H9 (cell line): ENCODE measurements at regions not wholly inside any gene's neighbourhood (a gene's known extent, or its start where the extent isn't known, plus 50 kb on each side); places are given as distances from the start of the nearest gene placed in this dataset.

Source experiments
- DNase-seq: peaks from one replicate; pipeline ENCODE4 v3.0.0-alpha.2; 2017
- H2AFZ ChIP-seq: one replicate; pipeline ENCODE4 v1.6.1; 2013; ENCODE audit warnings: mild to moderate bottlenecking, low read length, control low read depth, moderate library complexity
- H2AK5ac ChIP-seq: 2 replicates; pipeline ENCODE4 v1.6.1; 2013; ENCODE audit warnings: low read length, control low read depth, mixed read lengths; ENCODE audit not compliant: insufficient read length
- H2BK120ac ChIP-seq: one replicate; pipeline ENCODE4 v1.6.1; 2013; ENCODE audit warnings: low read depth, mild to moderate bottlenecking, low read length, control low read depth, inconsistent platforms; ENCODE audit not compliant: poor library complexity, severe bottlenecking
- H2BK12ac ChIP-seq: 2 replicates; pipeline ENCODE4 v1.6.1; 2013; ENCODE audit warnings: low read length, control low read depth, mixed read lengths, low read depth; ENCODE audit not compliant: insufficient read length
- H2BK15ac ChIP-seq: 2 replicates; pipeline ENCODE4 v1.6.1; 2013; ENCODE audit warnings: low read depth, low read length, control low read depth
- H2BK20ac ChIP-seq: one replicate; pipeline ENCODE4 v1.6.1; 2013; ENCODE audit warnings: low read depth, mild to moderate bottlenecking, low read length, control low read depth, inconsistent platforms; ENCODE audit not compliant: poor library complexity, severe bottlenecking
- H2BK5ac ChIP-seq: 2 replicates; pipeline ENCODE4 v1.6.1; 2013; ENCODE audit warnings: low read length, control low read depth, mixed read lengths; ENCODE audit not compliant: insufficient read length
- H3K14ac ChIP-seq: 2 replicates; pipeline ENCODE4 v1.6.1; 2013; ENCODE audit warnings: low read length, control low read depth; ENCODE audit not compliant: insufficient read depth
- H3K18ac ChIP-seq: 2 replicates; pipeline ENCODE4 v1.6.1; 2013; ENCODE audit warnings: low read depth, mild to moderate bottlenecking, mixed read lengths, low read length, control low read depth; ENCODE audit not compliant: insufficient read length
- H3K23ac ChIP-seq: 2 replicates; pipeline ENCODE4 v1.6.1; 2013; ENCODE audit warnings: low read length, control low read depth, mixed read lengths, low read depth; ENCODE audit not compliant: insufficient read length
- H3K23me2 ChIP-seq: 2 replicates; pipeline ENCODE4 v1.6.1; 2013; ENCODE audit warnings: low read depth, mild to moderate bottlenecking, mixed read lengths, low read length, control low read depth; ENCODE audit not compliant: insufficient read length, poor library complexity, severe bottlenecking
- H3K27ac ChIP-seq: 2 replicates; pipeline ENCODE4 v1.5.1; 2013; ENCODE audit warnings: low read length, control low read depth, mixed read lengths, low read depth; ENCODE audit not compliant: insufficient read length
- H3K27me3 ChIP-seq: 2 replicates; pipeline ENCODE4 v1.6.1; 2013; ENCODE audit warnings: low read length, control low read depth, inconsistent platforms; ENCODE audit not compliant: insufficient read depth
- H3K4ac ChIP-seq: 2 replicates; pipeline ENCODE4 v1.6.1; 2013; ENCODE audit warnings: low read depth, mild to moderate bottlenecking, control low read depth, inconsistent platforms, low read length, moderate library complexity
- H3K4me1 ChIP-seq: 2 replicates; pipeline ENCODE4 v1.6.1; 2013; ENCODE audit warnings: low read length, control low read depth, inconsistent platforms; ENCODE audit not compliant: insufficient read depth
- H3K4me2 ChIP-seq: 2 replicates; pipeline ENCODE4 v1.6.1; 2013; ENCODE audit warnings: low read length, control low read depth, mixed read lengths; ENCODE audit not compliant: insufficient read length, insufficient read depth
- H3K56ac ChIP-seq: 2 replicates; pipeline ENCODE4 v1.6.1; 2013; ENCODE audit warnings: low read depth, mild to moderate bottlenecking, mixed read lengths, low read length, control low read depth; ENCODE audit not compliant: insufficient read length
- H3K79me1 ChIP-seq: 2 replicates; pipeline ENCODE4 v1.6.1; 2013; ENCODE audit warnings: low read depth, mild to moderate bottlenecking, moderate library complexity, low read length, control low read depth, inconsistent platforms; ENCODE audit not compliant: insufficient read depth, poor library complexity, severe bottlenecking
- H3K79me2 ChIP-seq: 2 replicates; pipeline ENCODE4 v1.6.1; 2013; ENCODE audit warnings: low read length, control low read depth, inconsistent platforms; ENCODE audit not compliant: insufficient read depth
- H3K9ac ChIP-seq: 2 replicates; pipeline ENCODE4 v1.6.1; 2013; ENCODE audit warnings: low read length, control low read depth, mixed read lengths; ENCODE audit not compliant: insufficient read length; ENCODE audit errors: extremely low read depth
- H3K9me3 ChIP-seq: one replicate; pipeline ENCODE4 v1.6.1; 2013; ENCODE audit warnings: low read depth, low read length, inconsistent platforms; ENCODE audit not compliant: control insufficient read depth
- H3T11ph ChIP-seq: one replicate; pipeline ENCODE4 v1.6.1; 2013; ENCODE audit warnings: mild to moderate bottlenecking, low read length, control low read depth, inconsistent platforms
- H4K20me1 ChIP-seq: one replicate; pipeline ENCODE4 v1.6.1; 2013; ENCODE audit not compliant: control insufficient read depth, insufficient read length, insufficient read depth
- H4K5ac ChIP-seq: 2 replicates; pipeline ENCODE4 v1.6.1; 2013; ENCODE audit warnings: low read depth, mild to moderate bottlenecking, mixed read lengths, low read length, control low read depth; ENCODE audit not compliant: insufficient read length
- H4K8ac ChIP-seq: replicated peaks from 2 replicates; pipeline ENCODE4 v1.6.1; 2013; ENCODE audit warnings: low read length, control low read depth, mixed read lengths, low read depth; ENCODE audit not compliant: insufficient read length
- H4K91ac ChIP-seq: 2 replicates; pipeline ENCODE4 v1.6.1; 2013; ENCODE audit warnings: low read depth, mild to moderate bottlenecking, moderate library complexity, mixed read lengths, low read length, control low read depth; ENCODE audit not compliant: insufficient read length
- H3K27ac Mint-ChIP-seq, 3 experiments: 2 replicates in 2 of 3; 3 replicates in 1 of 3; pipeline ENCODE4 v1.8.0; 2020 to 2021; ENCODE audit warnings: mixed read lengths in 3 of 3, mild to moderate bottlenecking in 1 of 3, moderate library complexity in 1 of 3
- H3K27me3 Mint-ChIP-seq: 2 replicates; pipeline ENCODE4 v1.8.0; 2021; ENCODE audit warnings: low read depth, mild to moderate bottlenecking, moderate library complexity, mixed read lengths
- H3K36me3 Mint-ChIP-seq, 3 experiments: 2 replicates in 2 of 3; 3 replicates in 1 of 3; pipeline ENCODE4 v1.8.0; 2020 to 2021; ENCODE audit warnings: low read depth in 3 of 3, mixed read lengths in 3 of 3; ENCODE audit not compliant: insufficient read depth in 1 of 3
- H3K4me1 Mint-ChIP-seq, 2 experiments: 2 replicates each; pipeline ENCODE4 v1.8.0; 2020; ENCODE audit warnings: mixed read lengths in 2 of 2
- H3K4me3 Mint-ChIP-seq, 2 experiments: 2 replicates in 1 of 2; 3 replicates in 1 of 2; pipeline ENCODE4 v1.8.0; 2020 to 2021; ENCODE audit warnings: mild to moderate bottlenecking in 2 of 2, mixed read lengths in 2 of 2, moderate library complexity in 1 of 2
- H3K9me3 Mint-ChIP-seq, 2 experiments: 2 replicates in 1 of 2; 3 replicates in 1 of 2; pipeline ENCODE4 v1.8.0; 2020; ENCODE audit warnings: mild to moderate bottlenecking in 2 of 2, mixed read lengths in 2 of 2, moderate library complexity in 1 of 2
- WGBS: extraction: QIAGEN DNeasy Blood & Tissue Kit; methylation state at CpG from one replicate; pipeline ENCODE4 v1.1.7; 2013; ENCODE audit warnings: missing lambda C conversion rate, low lambda C conversion rate, mixed read lengths; ENCODE audit not compliant: insufficient read length; ENCODE audit errors: extremely low coverage; 5-methylcytosine and 5-hydroxymethylcytosine counted together
- TF ChIP-seq, protein P1 (sequence below): fragments of 200-600 bp; sonication (generic); conservative IDR thresholded peaks from 3 replicates; pipeline ENCODE4 v1.8.0; 2021; ENCODE audit warnings: antibody characterized with exemption, mild to moderate bottlenecking

DNA sequence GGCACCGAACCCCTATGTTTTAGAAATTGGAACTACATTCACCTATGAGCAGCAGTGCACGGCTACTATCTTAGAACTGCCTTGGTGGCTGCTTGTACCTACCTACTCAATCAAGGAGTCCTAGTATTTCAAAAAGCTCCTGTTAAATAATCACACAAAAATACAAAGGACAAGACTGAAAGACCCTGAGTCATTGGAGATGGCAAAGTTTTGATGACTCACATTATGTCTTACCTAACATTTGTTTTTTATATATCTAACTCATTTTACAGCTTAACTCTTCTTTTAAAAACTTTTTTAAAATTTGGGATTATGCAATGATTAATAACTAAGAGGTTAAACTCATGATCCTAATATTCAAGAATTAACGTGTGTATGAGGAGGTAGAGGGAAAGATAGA lies 1206.0 kb upstream of the TMPRSS15 start:
- Mint-ChIP-seq H3K36me3 (no peaks in the 10 kb centered on the region; a peak in 1 of 7 replicates), H3K4me1 (peaks cover 27 to 30% of the 10 kb centered on the region in 2 experiments), H3K27ac (no peak overlapping the region), H3K9me3 (no peaks in the 10 kb centered on the region), H3K27me3 (no peaks in the 10 kb centered on the region), H3K4me3 (no peak overlapping the region)
- H3K27ac ChIP-seq: no peak overlapping the region
- no peak for DNase-seq
- H3K4ac ChIP-seq: no peak overlapping the region
- H3K79me2 ChIP-seq: no peaks in the 10 kb centered on the region
- no peak overlapping the region for H4K8ac ChIP-seq
- H2BK20ac ChIP-seq: no peak overlapping the region
- H3K23ac ChIP-seq: no peak overlapping the region
- H3T11ph ChIP-seq: no peak overlapping the region
- H2BK15ac ChIP-seq: no peak overlapping the region
- no peak overlapping the region for H4K91ac ChIP-seq
- no peak overlapping the region for H2BK5ac ChIP-seq
- no peaks in the 10 kb centered on the region for H3K79me1 ChIP-seq
- H3K9ac ChIP-seq: no peak overlapping the region
- no peaks in the 10 kb centered on the region for H4K20me1 ChIP-seq
- no peak overlapping the region for H3K56ac ChIP-seq
- no peak overlapping the region for H4K5ac ChIP-seq
- H3K23me2 ChIP-seq: no peaks in the 10 kb centered on the region
- no peaks in the 10 kb centered on the region for H3K27me3 ChIP-seq
- no peak overlapping the region for H3K14ac ChIP-seq
- no CpG with 5 or more reads among the region's 3 CpGs for WGBS
- no peak overlapping the region for H2BK12ac ChIP-seq
- no peak overlapping the region for H2AK5ac ChIP-seq
- no peak overlapping the region for H2BK120ac ChIP-seq
- H3K18ac ChIP-seq: no peak overlapping the region
- peaks cover 5% of the 10 kb centered on the region; the same call in 1 of the 2 replicates for H3K4me1 ChIP-seq
- H3K4me2 ChIP-seq: no peak overlapping the region
- TF ChIP-seq, protein P1, sequence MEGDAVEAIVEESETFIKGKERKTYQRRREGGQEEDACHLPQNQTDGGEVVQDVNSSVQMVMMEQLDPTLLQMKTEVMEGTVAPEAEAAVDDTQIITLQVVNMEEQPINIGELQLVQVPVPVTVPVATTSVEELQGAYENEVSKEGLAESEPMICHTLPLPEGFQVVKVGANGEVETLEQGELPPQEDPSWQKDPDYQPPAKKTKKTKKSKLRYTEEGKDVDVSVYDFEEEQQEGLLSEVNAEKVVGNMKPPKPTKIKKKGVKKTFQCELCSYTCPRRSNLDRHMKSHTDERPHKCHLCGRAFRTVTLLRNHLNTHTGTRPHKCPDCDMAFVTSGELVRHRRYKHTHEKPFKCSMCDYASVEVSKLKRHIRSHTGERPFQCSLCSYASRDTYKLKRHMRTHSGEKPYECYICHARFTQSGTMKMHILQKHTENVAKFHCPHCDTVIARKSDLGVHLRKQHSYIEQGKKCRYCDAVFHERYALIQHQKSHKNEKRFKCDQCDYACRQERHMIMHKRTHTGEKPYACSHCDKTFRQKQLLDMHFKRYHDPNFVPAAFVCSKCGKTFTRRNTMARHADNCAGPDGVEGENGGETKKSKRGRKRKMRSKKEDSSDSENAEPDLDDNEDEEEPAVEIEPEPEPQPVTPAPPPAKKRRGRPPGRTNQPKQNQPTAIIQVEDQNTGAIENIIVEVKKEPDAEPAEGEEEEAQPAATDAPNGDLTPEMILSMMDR: no peak
- H2AFZ ChIP-seq: no peak overlapping the region
- no peaks in the 10 kb centered on the region for H3K9me3 ChIP-seq
